Gastroesophageal sphincter (tissue), 3 donors: ENCODE measurements at regions not wholly inside any gene's neighbourhood (a gene's known extent, or its start where the extent isn't known, plus 50 kb on each side); places are given as distances from the start of the nearest gene placed in this dataset.

Source experiments
- CTCF ChIP-seq, 4 experiments: fragments of 200-600 bp in 2 of 4; fragments of 450-650 bp in 2 of 4; sonication (generic) in 1 of 4; IDR thresholded peaks; one replicate each; pipeline ENCODE4 v1.5.1; 2017 to 2019; ENCODE audit warnings: antibody characterized with exemption in 4 of 4, mild to moderate bottlenecking in 2 of 4, moderate library complexity in 2 of 4
- POLR2A ChIP-seq, 2 donors: fragments of 450-650 bp; IDR thresholded peaks; one replicate each; pipeline ENCODE4 v1.6.1; 2017; ENCODE audit warnings: antibody characterized with exemption in 2 of 2, mild to moderate bottlenecking in 2 of 2, moderate library complexity in 1 of 2
- POLR2AphosphoS5 ChIP-seq: sonication (generic); formaldehyde crosslinking; IDR thresholded peaks from one replicate; pipeline ENCODE4 v1.6.1; 2017; ENCODE audit warnings: antibody characterized with exemption

DNA sequence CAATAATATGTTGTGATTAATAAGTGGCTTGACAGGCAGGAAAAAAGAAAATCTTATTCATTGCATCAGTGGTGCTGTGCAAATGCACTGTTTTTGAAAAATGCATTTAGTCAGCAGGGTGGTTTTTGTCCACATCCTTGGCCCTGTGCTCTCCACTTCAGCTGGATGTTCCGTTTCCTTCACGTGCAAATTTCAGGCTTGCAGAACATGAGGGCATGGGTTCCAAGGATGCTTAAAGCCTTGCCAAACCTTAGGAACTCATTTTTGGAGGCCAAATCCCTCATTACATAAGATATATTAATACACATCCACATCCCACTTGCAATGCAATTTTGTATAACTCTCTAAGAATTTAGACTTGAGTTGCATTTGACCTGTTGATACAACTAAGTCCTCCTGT is 410.1 kb downstream of the PRDM2 start:
- TF ChIP-seq CTCF (IDR thresholded peaks at IDR 0.05), result no peak
- no peak for TF ChIP-seq POLR2A (IDR thresholded peaks at IDR 0.05)
- TF ChIP-seq POLR2AphosphoS5, result peak; percentile 23
